ACC112 (cell line): ENCODE measurements at regions not wholly inside any gene's neighbourhood (a gene's known extent, or its start where the extent isn't known, plus 50 kb on each side); places are given as distances from the start of the nearest gene placed in this dataset.

Source experiments
- H2AFZ ChIP-seq: fragments of 200-600 bp; sonication (generic); one replicate; pipeline ENCODE4 v1.6.0; 2017; ENCODE audit warnings: antibody characterized with exemption, low read length; ENCODE audit not compliant: unreplicated experiment
- H3K27ac ChIP-seq: fragments of 200-600 bp; sonication (generic); 2 replicates; pipeline ENCODE4 v1.5.1; 2014; ENCODE audit warnings: low read depth, mild to moderate bottlenecking, antibody characterized with exemption, low read length, moderate library complexity
- H3K27me3 ChIP-seq: fragments of 200-600 bp; sonication (generic); 2 replicates; pipeline ENCODE4 v1.6.1; 2014; ENCODE audit warnings: mild to moderate bottlenecking, antibody characterized with exemption, low read length, moderate library complexity, mixed read lengths; ENCODE audit not compliant: insufficient read depth
- H3K36me3 ChIP-seq: fragments of 200-600 bp; sonication (generic); 2 replicates; pipeline ENCODE4 v1.6.1; 2016; ENCODE audit warnings: mild to moderate bottlenecking, antibody characterized with exemption, low read length, moderate library complexity, mixed read lengths; ENCODE audit not compliant: insufficient read depth
- H3K4me1 ChIP-seq: fragments of 200-600 bp; sonication (generic); one replicate; pipeline ENCODE4 v1.6.1; 2016; ENCODE audit warnings: low read length, mixed read lengths; ENCODE audit not compliant: insufficient read depth, unreplicated experiment, control insufficient read depth
- H3K4me3 ChIP-seq: fragments of 200-600 bp; sonication (generic); 2 replicates; pipeline ENCODE4 v1.5.1; 2014; ENCODE audit warnings: mild to moderate bottlenecking, low read depth, low read length
- H3K79me2 ChIP-seq: fragments of 200-600 bp; sonication (generic); one replicate; pipeline ENCODE4 v1.6.0; 2016; ENCODE audit warnings: low read length; ENCODE audit not compliant: control insufficient read depth, unreplicated experiment, insufficient read depth

- Histone ChIP-seq H3K79me2 (no peaks in the 10 kb centered on the region), H2AFZ (no peak overlapping the region), H3K27ac (no peak overlapping the region), H3K27me3 (no peaks in the 10 kb centered on the region), H3K4me3 (no peak overlapping the region), H3K36me3 (no peaks in the 10 kb centered on the region), H3K4me1 (no peaks in the 10 kb centered on the region)
These were observed 268.0 kb downstream of the ADRA2A start for GRCh38 chr10:111344804-111345203.

GRCh38 chr10:111347386-111348013, 270.7 kb downstream of the ADRA2A start:
- no peak overlapping the region for H3K27ac ChIP-seq
- H3K4me1 ChIP-seq = no peaks in the 10 kb centered on the region
- no peaks in the 10 kb centered on the region for H3K27me3 ChIP-seq
- H3K36me3 ChIP-seq = no peaks in the 10 kb centered on the region
- H2AFZ ChIP-seq = no peak overlapping the region
- H3K79me2 ChIP-seq = no peaks in the 10 kb centered on the region
- H3K4me3 ChIP-seq = no peak overlapping the region

DNA sequence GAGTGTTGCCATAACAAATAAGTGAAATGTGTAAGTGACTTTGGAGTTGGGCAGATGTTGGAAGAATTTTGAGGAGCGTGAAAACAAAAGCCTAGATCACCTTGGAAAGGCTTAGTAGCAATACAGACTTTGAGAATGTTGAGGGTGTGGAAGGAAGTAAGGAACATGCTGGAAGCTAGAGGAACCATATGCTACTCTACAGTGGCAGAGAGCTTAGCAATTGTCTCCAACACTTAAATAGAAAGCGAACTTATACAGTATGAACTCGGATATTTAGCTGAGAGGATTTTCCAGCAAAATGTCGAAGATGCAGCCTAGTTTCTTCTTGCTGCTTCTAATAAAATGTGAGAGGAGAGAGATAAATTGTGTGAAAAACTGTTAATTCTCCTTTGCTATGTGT, 271.2 kb downstream of the ADRA2A start:
- H3K27me3 ChIP-seq = no peaks in the 10 kb centered on the region
- H3K4me3 ChIP-seq = no peak overlapping the region
- no peaks in the 10 kb centered on the region for H3K36me3 ChIP-seq

GRCh38 chr10:111354859-111355258, 278.0 kb downstream of the ADRA2A start:
- H2AFZ ChIP-seq = no peak overlapping the region
- H3K36me3 ChIP-seq = no peaks in the 10 kb centered on the region
- no peaks in the 10 kb centered on the region for H3K27me3 ChIP-seq
- H3K79me2 ChIP-seq = no peaks in the 10 kb centered on the region
- H3K27ac ChIP-seq = no peak overlapping the region
- H3K4me3 ChIP-seq = no peak overlapping the region
- no peaks in the 10 kb centered on the region for H3K4me1 ChIP-seq

More for the DNA sequence above, 271.2 kb downstream of the ADRA2A start:
- Histone ChIP-seq H3K27ac (no peak overlapping the region), H2AFZ (no peak overlapping the region), H3K4me1 (no peaks in the 10 kb centered on the region), H3K79me2 (no peaks in the 10 kb centered on the region)

DNA sequence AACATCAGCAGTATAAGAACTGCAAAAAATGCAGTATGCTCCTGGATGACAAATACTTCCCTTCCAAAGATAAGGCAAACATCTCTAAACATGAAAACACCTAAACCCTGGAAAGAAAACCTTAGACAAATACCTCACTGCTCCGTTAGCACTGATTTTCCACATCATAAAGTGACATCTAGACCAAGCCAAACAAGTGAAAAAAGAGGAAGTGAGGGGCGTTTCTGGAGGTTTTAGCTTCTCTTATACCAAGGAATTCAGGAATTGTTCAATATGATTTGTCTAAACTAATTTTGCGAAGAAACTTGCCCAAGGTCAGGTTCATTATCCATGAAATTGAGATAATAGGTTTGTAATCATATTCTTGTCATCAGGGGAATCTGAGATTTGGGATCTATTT, 279.7 kb downstream of the ADRA2A start:
- H3K27me3 ChIP-seq = no peaks in the 10 kb centered on the region
- no peaks in the 10 kb centered on the region for H3K36me3 ChIP-seq

GRCh38 chr10:111357859-111358258, 281.0 kb downstream of the ADRA2A start:
- no peak overlapping the region for H3K27ac ChIP-seq
- no peak overlapping the region for H2AFZ ChIP-seq
- no peaks in the 10 kb centered on the region for H3K27me3 ChIP-seq
- H3K4me3 ChIP-seq = no peak overlapping the region
- H3K4me1 ChIP-seq = no peaks in the 10 kb centered on the region
- H3K36me3 ChIP-seq = no peaks in the 10 kb centered on the region
- H3K79me2 ChIP-seq = no peaks in the 10 kb centered on the region

More for the DNA sequence above, 279.7 kb downstream of the ADRA2A start:
- Histone ChIP-seq H2AFZ (no peak overlapping the region), H3K79me2 (no peaks in the 10 kb centered on the region), H3K4me1 (no peaks in the 10 kb centered on the region), H3K4me3 (no peak overlapping the region), H3K27ac (no peak overlapping the region)

GRCh38 chr10:111360260-111360925, 283.6 kb downstream of the ADRA2A start:
- H3K4me1 ChIP-seq = no peaks in the 10 kb centered on the region
- H3K27me3 ChIP-seq = no peaks in the 10 kb centered on the region
- H3K27ac ChIP-seq = no peak overlapping the region
- no peaks in the 10 kb centered on the region for H3K36me3 ChIP-seq
- H3K79me2 ChIP-seq = no peaks in the 10 kb centered on the region
- no peak overlapping the region for H2AFZ ChIP-seq
- no peak overlapping the region for H3K4me3 ChIP-seq

- no peaks in the 10 kb centered on the region for H3K36me3 ChIP-seq
- H3K79me2 ChIP-seq = no peaks in the 10 kb centered on the region
- no peak overlapping the region for H2AFZ ChIP-seq
- no peak overlapping the region for H3K4me3 ChIP-seq
- H3K27me3 ChIP-seq = no peaks in the 10 kb centered on the region
- no peak overlapping the region for H3K27ac ChIP-seq
- no peaks in the 10 kb centered on the region for H3K4me1 ChIP-seq
These were observed 290.7 kb downstream of the ADRA2A start for GRCh38 chr10:111367531-111367930.

DNA sequence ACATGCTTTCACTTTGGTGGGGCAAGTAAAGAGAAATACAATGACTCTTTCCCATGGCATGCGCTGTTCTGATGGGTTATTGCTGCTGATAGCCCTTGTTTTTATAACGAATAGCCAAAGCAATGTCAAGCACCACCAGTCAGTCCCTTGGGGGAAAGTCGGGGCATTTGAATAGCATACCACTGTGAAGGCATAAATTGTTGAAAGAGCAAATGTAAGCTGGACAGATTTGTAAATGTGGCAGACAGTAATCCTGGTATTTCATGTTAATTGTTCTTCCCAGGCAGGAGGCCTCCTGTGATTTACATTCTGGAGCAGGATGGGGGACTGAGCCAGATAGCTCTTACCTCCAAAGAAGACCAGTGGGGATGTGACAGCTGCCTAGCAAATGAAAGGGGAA, 293.3 kb downstream of the ADRA2A start:
- Histone ChIP-seq H3K27me3 (no peaks in the 10 kb centered on the region), H2AFZ (no peak overlapping the region), H3K4me3 (no peak overlapping the region), H3K36me3 (no peaks in the 10 kb centered on the region), H3K4me1 (no peaks in the 10 kb centered on the region), H3K27ac (no peak overlapping the region), H3K79me2 (no peaks in the 10 kb centered on the region)

DNA sequence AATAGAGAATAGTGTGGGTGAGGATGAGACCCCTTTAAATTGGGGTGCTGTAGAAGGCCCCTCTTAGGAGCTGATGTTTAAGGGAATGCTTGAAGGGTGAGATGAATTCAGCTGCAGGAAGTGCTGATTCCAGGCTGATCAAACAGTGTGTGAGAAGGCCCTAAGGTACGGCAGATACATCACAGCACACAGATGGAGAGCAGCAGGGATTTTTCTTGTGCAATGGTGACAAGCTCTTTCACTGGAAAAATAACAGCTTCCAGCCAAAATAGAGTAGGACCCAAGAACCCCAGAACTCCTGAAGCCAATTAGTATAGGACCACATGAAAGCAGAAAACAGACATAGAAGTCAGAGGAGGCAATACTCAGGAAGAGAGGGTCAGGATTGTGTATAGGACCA, 296.9 kb downstream of the ADRA2A start:
- no peak overlapping the region for H2AFZ ChIP-seq

GRCh38 chr10:111379534-111380187, 302.8 kb downstream of the ADRA2A start:
- H3K4me3 ChIP-seq = no peak overlapping the region
- H3K79me2 ChIP-seq = no peaks in the 10 kb centered on the region
- H2AFZ ChIP-seq = no peak overlapping the region
- no peak overlapping the region for H3K27ac ChIP-seq
- H3K36me3 ChIP-seq = no peaks in the 10 kb centered on the region
- H3K27me3 ChIP-seq = no peaks in the 10 kb centered on the region
- H3K4me1 ChIP-seq = no peaks in the 10 kb centered on the region

More for the DNA sequence above, 296.9 kb downstream of the ADRA2A start:
- Histone ChIP-seq H3K4me1 (no peaks in the 10 kb centered on the region), H3K79me2 (no peaks in the 10 kb centered on the region), H3K4me3 (no peak overlapping the region), H3K27ac (no peak overlapping the region), H3K27me3 (no peaks in the 10 kb centered on the region), H3K36me3 (no peaks in the 10 kb centered on the region)
